Smooth muscle cell (in vitro differentiated cells): ENCODE measurements at regions not wholly inside any gene's neighbourhood (a gene's known extent, or its start where the extent isn't known, plus 50 kb on each side); places are given as distances from the start of the nearest gene placed in this dataset.

Experiments
- DNase-seq: peaks from one replicate; lab custom pipeline; 2025; ENCODE audit not compliant: unreplicated experiment; lab: John Stamatoyannopoulos, UW
- H2AFZ ChIP-seq: fragments of 200-600 bp; sonication (generic); 2 replicates; pipeline ENCODE4 v1.6.0; 2016; ENCODE audit warnings: antibody characterized with exemption, low read depth, mild to moderate bottlenecking
- H3F3A ChIP-seq: fragments of 200-600 bp; sonication (generic); 2 replicates; pipeline ENCODE4 v1.6.0; 2017; ENCODE audit warnings: antibody characterized with exemption, low read depth
- H3K27ac ChIP-seq: fragments of 200-600 bp; sonication (generic); 2 replicates; pipeline ENCODE4 v1.5.1; 2016; ENCODE audit warnings: low read depth, mild to moderate bottlenecking
- H3K27me3 ChIP-seq: fragments of 200-600 bp; sonication (generic); 2 replicates; pipeline ENCODE4 v1.6.1; 2016; ENCODE audit warnings: low read depth, mild to moderate bottlenecking
- H3K36me3 ChIP-seq: fragments of 200-600 bp; sonication (generic); 2 replicates; pipeline ENCODE4 v1.5.1; 2016; ENCODE audit warnings: low read depth
- H3K4me1 ChIP-seq: fragments of 200-600 bp; sonication (generic); 2 replicates; pipeline ENCODE4 v1.5.1; 2016; ENCODE audit warnings: low read depth
- H3K4me2 ChIP-seq: fragments of 200-600 bp; sonication (generic); 2 replicates; pipeline ENCODE4 v1.6.0; 2016; ENCODE audit warnings: mild to moderate bottlenecking
- H3K4me3 ChIP-seq: fragments of 200-600 bp; sonication (generic); 2 replicates; pipeline ENCODE4 v1.5.1; 2016; ENCODE audit warnings: mild to moderate bottlenecking
- H3K79me2 ChIP-seq: fragments of 200-600 bp; sonication (generic); 2 replicates; pipeline ENCODE4 v1.6.0; 2016; ENCODE audit warnings: low read depth, mild to moderate bottlenecking
- H3K9ac ChIP-seq: fragments of 200-600 bp; sonication (generic); 2 replicates; pipeline ENCODE4 v1.6.0; 2016; ENCODE audit warnings: low read depth
- H3K9me3 ChIP-seq: fragments of 200-600 bp; sonication (generic); replicated peaks from 2 replicates; pipeline ENCODE4 v1.5.1; 2016; ENCODE audit warnings: low read depth
- H4K20me1 ChIP-seq: fragments of 200-600 bp; sonication (generic); 2 replicates; pipeline ENCODE4 v1.6.0; 2016; ENCODE audit warnings: low read depth
- WGBS: methylation state at CpG from one replicate; pipeline ENCODE4 v1.1.7; 2016; ENCODE audit warnings: low lambda C conversion rate; 5-methylcytosine and 5-hydroxymethylcytosine counted together
- TF ChIP-seq, protein P1 (sequence below): fragments of 200-600 bp; sonication (generic); IDR thresholded peaks from 2 replicates; pipeline ENCODE4 v1.5.1; 2017; ENCODE audit warnings: borderline replicate concordance, mild to moderate bottlenecking, antibody characterized with exemption; ENCODE audit not compliant: insufficient read depth, poor library complexity, severe bottlenecking

DNA sequence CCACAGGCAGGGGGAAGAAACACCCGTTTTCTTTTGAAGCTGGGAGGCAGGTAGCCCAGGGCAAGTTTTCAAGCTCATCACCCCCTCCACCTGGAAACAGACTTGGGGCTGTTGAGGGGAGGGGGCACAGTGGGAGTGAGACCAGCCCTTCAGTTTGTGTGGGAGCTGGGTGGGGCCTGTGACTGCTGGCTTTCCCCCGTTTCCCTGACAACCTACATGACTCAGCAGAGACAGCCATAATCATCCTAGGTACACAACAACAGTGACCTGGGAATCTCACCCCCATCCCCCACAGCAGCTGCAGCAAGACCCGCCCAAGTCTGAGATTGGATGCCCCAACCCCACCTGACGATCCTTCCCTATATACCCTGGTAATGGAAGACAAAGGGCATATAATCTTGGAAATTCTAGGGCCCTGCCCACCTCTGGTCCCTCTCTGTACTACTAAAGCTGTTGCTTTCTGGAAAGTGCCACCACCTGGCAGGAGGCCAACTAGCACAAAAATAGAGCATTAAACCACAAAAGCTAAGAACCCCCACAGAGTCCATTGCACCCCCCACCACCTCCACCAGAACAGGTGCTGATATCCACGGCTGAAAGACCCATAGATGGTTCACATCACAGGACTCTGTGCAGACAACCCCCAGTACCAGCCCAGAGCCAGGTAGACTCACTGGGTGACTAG is 422.2 kb upstream of the SGO1 start:
- Histone ChIP-seq H3K4me1 (no peaks in the 10 kb centered on the region), H2AFZ (no peak overlapping the region), H3K79me2 (no peaks in the 10 kb centered on the region), H3K36me3 (no peaks in the 10 kb centered on the region), H3K4me2 (no peak overlapping the region), H4K20me1 (no peaks in the 10 kb centered on the region), H3K27ac (no peak overlapping the region), H3F3A (no peaks in the 10 kb centered on the region), H3K4me3 (no peak overlapping the region), H3K9ac (no peak overlapping the region), H3K27me3 (no peaks in the 10 kb centered on the region), H3K9me3 (peaks cover 13% of the 10 kb centered on the region)
- TF ChIP-seq, protein P1, sequence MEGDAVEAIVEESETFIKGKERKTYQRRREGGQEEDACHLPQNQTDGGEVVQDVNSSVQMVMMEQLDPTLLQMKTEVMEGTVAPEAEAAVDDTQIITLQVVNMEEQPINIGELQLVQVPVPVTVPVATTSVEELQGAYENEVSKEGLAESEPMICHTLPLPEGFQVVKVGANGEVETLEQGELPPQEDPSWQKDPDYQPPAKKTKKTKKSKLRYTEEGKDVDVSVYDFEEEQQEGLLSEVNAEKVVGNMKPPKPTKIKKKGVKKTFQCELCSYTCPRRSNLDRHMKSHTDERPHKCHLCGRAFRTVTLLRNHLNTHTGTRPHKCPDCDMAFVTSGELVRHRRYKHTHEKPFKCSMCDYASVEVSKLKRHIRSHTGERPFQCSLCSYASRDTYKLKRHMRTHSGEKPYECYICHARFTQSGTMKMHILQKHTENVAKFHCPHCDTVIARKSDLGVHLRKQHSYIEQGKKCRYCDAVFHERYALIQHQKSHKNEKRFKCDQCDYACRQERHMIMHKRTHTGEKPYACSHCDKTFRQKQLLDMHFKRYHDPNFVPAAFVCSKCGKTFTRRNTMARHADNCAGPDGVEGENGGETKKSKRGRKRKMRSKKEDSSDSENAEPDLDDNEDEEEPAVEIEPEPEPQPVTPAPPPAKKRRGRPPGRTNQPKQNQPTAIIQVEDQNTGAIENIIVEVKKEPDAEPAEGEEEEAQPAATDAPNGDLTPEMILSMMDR, result no peak
- 90% methylated on average over 5 of the region's 5 CpGs for WGBS
- DNase-seq, result no peak

DNA sequence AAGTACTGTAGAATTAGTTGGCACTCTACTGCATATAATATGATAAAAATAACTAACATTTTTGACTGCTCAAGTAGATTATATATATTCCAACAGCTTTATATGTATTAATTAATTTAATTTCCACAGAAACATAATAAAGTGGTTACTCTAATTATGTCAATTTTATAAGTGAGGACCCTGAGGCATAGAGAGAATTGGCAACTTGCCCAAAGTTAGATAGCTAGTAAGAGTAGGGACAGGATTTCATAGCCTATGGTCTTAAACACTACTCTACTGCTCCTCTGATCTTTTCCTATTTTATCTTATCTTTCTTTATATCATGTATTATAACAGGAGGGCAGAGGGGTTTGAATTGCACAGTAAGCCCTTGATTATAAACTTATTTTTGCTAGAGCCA is 418.7 kb upstream of the SGO1 start:
- H3K27ac ChIP-seq, result no peak overlapping the region
- DNase-seq, result no peak
- H3K4me2 ChIP-seq, result no peak overlapping the region

DNA sequence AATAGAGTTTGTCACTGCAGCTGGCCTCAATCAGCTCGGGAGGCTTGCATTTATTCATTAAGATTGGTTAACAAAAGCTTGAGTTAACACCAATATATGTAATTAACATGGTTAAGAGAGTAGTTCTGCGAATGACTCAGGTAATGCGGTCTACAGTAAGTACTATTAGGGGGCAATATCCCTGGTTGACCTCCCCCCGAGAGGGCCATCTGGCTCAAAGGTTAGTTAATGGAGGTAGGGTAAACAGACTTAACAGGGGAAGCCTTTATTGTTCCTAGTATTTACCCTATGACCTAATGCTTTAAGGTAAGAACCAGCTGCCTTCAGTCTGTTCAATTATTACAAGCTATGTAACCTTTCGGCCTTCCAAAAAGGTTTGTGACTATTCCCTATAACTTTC is 403.3 kb upstream of the SGO1 start:
- no peaks in the 10 kb centered on the region for H4K20me1 ChIP-seq
- H3K4me3 ChIP-seq, result no peak overlapping the region
- TF ChIP-seq, protein P1, result no peak
- H3K36me3 ChIP-seq, result no peaks in the 10 kb centered on the region
- WGBS, result 85% methylated on average over 5 of the region's 5 CpGs
- no peak overlapping the region for H3K9ac ChIP-seq
- no peak overlapping the region for H3K27ac ChIP-seq
- H3K4me2 ChIP-seq, result no peak overlapping the region
- no peaks in the 10 kb centered on the region for H3K4me1 ChIP-seq
- no peaks in the 10 kb centered on the region for H3K79me2 ChIP-seq
- DNase-seq, result no peak
- no peaks in the 10 kb centered on the region for H3K9me3 ChIP-seq
- no peak overlapping the region for H2AFZ ChIP-seq
- no peaks in the 10 kb centered on the region for H3K27me3 ChIP-seq
- H3F3A ChIP-seq, result no peaks in the 10 kb centered on the region

More for the DNA sequence above, 418.7 kb upstream of the SGO1 start:
- no peak overlapping the region for H3K4me3 ChIP-seq
- no peaks in the 10 kb centered on the region for H4K20me1 ChIP-seq
- H3K27me3 ChIP-seq, result no peaks in the 10 kb centered on the region
- no peaks in the 10 kb centered on the region for H3F3A ChIP-seq
- no peak overlapping the region for H2AFZ ChIP-seq
- H3K4me1 ChIP-seq, result no peaks in the 10 kb centered on the region
- no peaks in the 10 kb centered on the region for H3K36me3 ChIP-seq
- H3K9me3 ChIP-seq, result no peaks in the 10 kb centered on the region
- TF ChIP-seq, protein P1, result no peak
- H3K9ac ChIP-seq, result no peak overlapping the region
- no peaks in the 10 kb centered on the region for H3K79me2 ChIP-seq

DNA sequence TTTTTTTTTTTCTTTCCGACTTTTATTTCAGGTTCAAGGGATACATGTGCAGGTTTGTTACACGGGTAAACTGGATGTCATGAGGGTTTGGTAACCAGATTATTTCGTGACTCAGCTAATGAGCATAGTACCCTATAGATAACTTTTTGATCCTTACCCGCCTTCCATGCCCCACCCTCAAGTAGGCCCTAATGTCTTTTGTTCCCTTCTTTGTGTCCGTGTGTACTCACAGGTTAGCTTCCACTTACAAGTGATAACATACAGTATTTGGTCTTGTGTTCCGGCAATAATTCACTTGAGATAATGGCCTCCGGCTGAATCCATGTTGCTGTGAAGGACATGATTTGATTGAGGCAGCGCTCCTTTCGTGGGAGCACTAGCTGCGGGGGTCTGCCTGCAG is 402.8 kb upstream of the SGO1 start:
- no peak overlapping the region for H3K9ac ChIP-seq
- WGBS, result 94% methylated on average over 10 of the region's 10 CpGs
- H3K9me3 ChIP-seq, result no peaks in the 10 kb centered on the region
- no peak overlapping the region for H3K27ac ChIP-seq
- H3K79me2 ChIP-seq, result no peaks in the 10 kb centered on the region
- no peaks in the 10 kb centered on the region for H3K4me1 ChIP-seq
- no peak overlapping the region for H3K4me3 ChIP-seq
- no peaks in the 10 kb centered on the region for H4K20me1 ChIP-seq
- no peak for DNase-seq
- no peaks in the 10 kb centered on the region for H3K36me3 ChIP-seq
- no peaks in the 10 kb centered on the region for H3F3A ChIP-seq
- H3K4me2 ChIP-seq, result no peak overlapping the region
- no peak overlapping the region for H2AFZ ChIP-seq
- TF ChIP-seq, protein P1, result no peak
- H3K27me3 ChIP-seq, result no peaks in the 10 kb centered on the region
